Epithelial cell of proximal tubule (primary cell): ENCODE measurements at regions not wholly inside any gene's neighbourhood (a gene's known extent, or its start where the extent isn't known, plus 50 kb on each side); places are given as distances from the start of the nearest gene placed in this dataset.

ENCODE experiments used
- DNase-seq: peaks from one replicate; pipeline ENCODE4 v3.0.0-alpha.2; 2011; ENCODE audit warnings: low read depth
- H3K4me3 ChIP-seq: 2 replicates; pipeline ENCODE4 v1.5.1; 2011; ENCODE audit warnings: low read depth, mild to moderate bottlenecking, low read length
- CTCF ChIP-seq: conservative IDR thresholded peaks from 2 replicates; pipeline ENCODE4 v1.5.1; 2012; ENCODE audit warnings: low read depth, mild to moderate bottlenecking, low read length

GRCh38 chr11:119793335-119793984 is 64.5 kb upstream of the NECTIN1 start:
- no peak overlapping the region for H3K4me3 ChIP-seq
- TF ChIP-seq CTCF = no peak
- no peak for DNase-seq

DNA sequence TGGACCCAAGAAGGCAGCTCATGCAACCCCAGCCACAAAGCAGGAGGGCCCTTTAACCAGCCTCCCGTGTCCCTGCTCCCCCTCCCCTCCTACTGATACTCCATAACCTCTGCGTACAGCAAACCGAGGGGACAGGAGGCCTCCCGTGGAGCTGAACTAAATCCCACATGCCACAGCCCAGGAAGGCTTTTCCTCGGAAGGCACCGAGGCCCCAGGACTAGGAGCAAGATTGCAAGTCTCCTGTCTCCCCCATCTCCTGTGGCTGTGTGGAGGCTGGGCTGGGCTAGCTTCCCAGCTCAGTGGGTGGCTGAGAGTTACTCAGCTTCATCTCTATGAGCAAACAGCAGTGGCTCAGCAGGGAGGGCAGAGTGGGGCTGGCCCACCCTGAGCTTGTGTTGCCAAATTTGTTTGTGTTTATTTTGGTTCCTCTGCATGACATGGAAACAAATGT is 62.7 kb upstream of the NECTIN1 start:
- TF ChIP-seq CTCF = no peak
- no peak for DNase-seq
- no peak overlapping the region for H3K4me3 ChIP-seq

GRCh38 chr11:119791047-119791446 is 62.0 kb upstream of the NECTIN1 start:
- no peak for DNase-seq
- TF ChIP-seq CTCF = no peak
- H3K4me3 ChIP-seq = no peak overlapping the region

DNA sequence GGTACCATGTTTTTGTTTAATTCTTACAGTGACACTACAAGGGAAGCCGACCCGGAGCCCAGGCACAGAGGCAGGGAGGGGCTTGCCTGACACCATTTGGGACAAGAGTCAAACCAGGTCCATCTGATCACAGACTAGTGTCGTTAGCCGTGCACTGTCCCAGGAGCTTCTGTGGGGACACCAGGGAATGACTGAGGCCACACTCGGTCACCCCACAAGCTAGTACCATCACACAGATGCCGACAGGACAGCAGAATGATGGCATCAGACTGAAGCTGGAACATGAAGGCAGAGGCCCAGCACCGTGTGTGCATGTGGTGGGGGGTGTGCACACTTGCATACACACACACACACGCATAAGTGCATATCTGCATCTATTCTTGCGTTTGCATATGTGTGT is 61.5 kb upstream of the NECTIN1 start:
- no peak overlapping the region for H3K4me3 ChIP-seq
- no peak for TF ChIP-seq CTCF
- no peak for DNase-seq

DNA sequence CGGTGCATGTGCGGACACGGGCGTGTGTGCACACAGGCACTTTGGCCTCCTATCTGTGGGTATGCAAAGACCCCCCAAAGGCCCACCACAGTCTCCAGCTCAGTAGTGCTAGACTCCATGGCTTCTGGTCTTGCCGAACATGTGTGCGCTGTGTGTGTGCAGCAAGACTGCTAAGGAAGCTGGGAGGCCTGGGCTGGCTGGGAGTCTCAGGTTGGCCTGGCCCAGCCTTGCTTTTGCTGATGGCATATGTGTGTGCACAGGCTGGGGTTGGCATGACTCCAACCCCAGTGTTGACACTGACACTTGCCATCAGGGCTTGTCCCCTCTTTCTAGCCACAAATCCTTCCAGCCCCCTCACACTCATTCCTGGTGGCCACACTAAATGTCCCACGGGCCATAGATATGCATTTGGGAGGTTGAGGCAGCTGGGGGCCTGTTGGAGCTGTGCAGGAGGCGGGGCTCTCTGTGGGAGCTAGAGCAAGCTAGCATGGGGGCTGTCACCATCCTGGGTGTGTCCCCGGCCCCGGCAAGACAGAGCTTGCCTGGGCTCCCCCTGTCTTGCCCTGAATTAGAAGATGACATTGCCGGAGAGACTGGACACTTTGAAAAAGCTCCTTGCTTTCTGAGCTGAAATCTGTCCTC is 60.9 kb upstream of the NECTIN1 start:
- TF ChIP-seq CTCF = no peak
- no peak for DNase-seq

DNA sequence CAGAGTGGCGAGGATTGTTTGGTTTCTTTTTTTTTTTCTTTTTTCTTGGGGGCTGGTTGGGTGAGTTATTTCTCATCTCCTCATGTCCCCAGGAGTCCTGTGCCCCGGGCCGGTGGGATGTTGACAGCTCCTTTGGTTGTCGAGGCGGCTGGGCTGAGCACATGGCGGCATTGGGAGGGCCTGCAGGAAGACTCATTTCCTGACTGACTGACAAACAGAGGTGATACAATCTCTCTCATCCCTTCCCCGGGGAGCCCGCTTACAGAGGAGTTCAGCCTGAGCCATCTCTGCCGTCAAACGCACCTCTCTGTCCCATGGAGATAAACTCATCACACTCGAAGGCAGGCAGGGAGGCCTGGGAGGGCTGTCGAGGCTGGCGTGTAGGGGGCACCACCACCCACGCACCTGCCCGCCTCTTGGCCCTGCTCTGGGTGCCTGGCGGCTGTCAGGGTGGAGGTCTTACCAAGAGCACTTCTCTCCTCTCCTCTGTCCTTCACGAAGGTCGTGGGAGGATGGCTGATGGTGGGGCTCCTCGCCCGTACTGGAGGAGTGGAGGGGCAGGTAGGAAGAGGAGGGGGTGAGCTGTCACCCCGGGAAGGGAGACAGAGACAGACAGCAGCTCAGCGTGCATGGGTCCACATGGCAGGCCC is 60.0 kb upstream of the NECTIN1 start:
- no peak for DNase-seq
- no peak for TF ChIP-seq CTCF
- H3K4me3 ChIP-seq = no peak overlapping the region

More for the DNA sequence above, 60.9 kb upstream of the NECTIN1 start:
- H3K4me3 ChIP-seq = no peak overlapping the region
